Astrocyte of the spinal cord (primary cell): ENCODE measurements at regions not wholly inside any gene's neighbourhood (a gene's known extent, or its start where the extent isn't known, plus 50 kb on each side); places are given as distances from the start of the nearest gene placed in this dataset.

Experiments used
- DNase-seq: peaks from one replicate; pipeline ENCODE4 v3.0.0; 2011; ENCODE audit warnings: low read depth, low spot score
- H3K4me3 ChIP-seq: 2 replicates; pipeline ENCODE4 v1.5.1; 2011; ENCODE audit warnings: low read depth, mild to moderate bottlenecking, low read length, moderate library complexity
- in situ Hi-C: cut with HindIII; loops from 2 replicates; pipeline ENCODE4 v1.10.0; 2017; ENCODE audit warnings: low sequenced_read_pairs
- TF ChIP-seq, protein P1 (sequence below): IDR thresholded peaks from 2 replicates; pipeline ENCODE4 v1.5.1; 2012; ENCODE audit warnings: low read depth, mild to moderate bottlenecking, low read length, inconsistent platforms

DNA sequence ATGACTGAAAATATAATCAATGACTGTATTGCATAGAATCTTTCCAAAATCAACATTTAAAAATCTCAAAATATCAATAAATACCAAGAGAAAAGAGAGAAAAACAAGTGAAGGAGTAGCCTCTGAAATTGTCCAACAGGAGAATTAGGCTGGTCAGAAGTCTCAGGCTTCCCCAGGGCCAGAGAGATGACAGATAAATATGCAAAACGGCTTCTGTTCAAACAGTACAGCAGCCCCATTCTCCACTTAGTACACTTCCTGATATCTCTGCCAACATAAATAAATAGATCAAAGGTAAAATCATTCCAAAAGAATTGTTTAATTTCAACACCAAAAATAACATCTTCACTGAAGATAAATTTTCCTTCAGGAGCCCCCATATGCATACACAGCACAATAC lies 204.7 kb upstream of the GABRA2 start:
- no peak overlapping the region for H3K4me3 ChIP-seq
- in situ Hi-C loops = no loop called here
- TF ChIP-seq, protein P1, sequence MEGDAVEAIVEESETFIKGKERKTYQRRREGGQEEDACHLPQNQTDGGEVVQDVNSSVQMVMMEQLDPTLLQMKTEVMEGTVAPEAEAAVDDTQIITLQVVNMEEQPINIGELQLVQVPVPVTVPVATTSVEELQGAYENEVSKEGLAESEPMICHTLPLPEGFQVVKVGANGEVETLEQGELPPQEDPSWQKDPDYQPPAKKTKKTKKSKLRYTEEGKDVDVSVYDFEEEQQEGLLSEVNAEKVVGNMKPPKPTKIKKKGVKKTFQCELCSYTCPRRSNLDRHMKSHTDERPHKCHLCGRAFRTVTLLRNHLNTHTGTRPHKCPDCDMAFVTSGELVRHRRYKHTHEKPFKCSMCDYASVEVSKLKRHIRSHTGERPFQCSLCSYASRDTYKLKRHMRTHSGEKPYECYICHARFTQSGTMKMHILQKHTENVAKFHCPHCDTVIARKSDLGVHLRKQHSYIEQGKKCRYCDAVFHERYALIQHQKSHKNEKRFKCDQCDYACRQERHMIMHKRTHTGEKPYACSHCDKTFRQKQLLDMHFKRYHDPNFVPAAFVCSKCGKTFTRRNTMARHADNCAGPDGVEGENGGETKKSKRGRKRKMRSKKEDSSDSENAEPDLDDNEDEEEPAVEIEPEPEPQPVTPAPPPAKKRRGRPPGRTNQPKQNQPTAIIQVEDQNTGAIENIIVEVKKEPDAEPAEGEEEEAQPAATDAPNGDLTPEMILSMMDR = no peak
- no peak for DNase-seq

DNA sequence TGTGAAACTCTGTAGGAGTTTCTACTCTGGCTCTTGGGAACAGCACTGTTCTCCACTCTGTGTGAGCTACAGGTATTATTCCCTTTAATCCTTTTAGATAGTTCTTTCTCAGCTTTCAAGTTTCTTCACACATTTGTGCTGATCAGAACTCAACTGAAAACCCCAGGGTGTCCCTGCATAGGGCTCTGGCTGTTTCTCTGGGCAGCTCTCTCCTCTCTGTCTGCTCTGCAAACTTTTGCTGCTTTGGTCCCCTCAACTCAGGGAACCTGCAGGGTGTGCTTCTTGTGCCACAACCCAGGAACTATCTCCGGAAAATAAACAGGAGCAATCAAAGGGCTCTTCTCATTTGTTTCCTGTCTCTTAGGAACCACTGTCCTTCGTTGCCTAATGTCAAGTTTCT lies 196.6 kb upstream of the GABRA2 start:
- DNase-seq = no peak
- in situ Hi-C loops = no loop called here
- no peak overlapping the region for H3K4me3 ChIP-seq
- TF ChIP-seq, protein P1 = no peak

DNA sequence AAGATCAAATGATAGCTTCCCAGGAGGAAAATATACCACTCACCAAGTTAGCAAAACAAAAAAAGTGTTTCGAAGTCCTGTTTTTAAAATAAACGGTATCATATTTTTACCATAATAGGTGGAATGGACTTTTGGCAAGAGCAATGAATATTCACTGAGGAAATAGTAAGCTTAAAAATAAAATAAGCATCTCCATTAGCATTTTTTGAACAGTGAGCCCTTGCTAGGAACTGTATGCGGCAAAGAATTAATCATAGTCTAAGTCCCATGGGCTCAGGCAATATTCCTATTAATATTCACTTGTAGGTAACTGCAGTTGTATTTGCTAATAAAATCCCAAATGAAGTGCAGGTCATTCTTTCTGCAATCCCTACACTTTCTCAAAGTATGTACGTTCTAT lies 191.7 kb upstream of the GABRA2 start:
- in situ Hi-C loops = no loop called here
- no peak for DNase-seq
- TF ChIP-seq, protein P1 = no peak
- no peak overlapping the region for H3K4me3 ChIP-seq

DNA sequence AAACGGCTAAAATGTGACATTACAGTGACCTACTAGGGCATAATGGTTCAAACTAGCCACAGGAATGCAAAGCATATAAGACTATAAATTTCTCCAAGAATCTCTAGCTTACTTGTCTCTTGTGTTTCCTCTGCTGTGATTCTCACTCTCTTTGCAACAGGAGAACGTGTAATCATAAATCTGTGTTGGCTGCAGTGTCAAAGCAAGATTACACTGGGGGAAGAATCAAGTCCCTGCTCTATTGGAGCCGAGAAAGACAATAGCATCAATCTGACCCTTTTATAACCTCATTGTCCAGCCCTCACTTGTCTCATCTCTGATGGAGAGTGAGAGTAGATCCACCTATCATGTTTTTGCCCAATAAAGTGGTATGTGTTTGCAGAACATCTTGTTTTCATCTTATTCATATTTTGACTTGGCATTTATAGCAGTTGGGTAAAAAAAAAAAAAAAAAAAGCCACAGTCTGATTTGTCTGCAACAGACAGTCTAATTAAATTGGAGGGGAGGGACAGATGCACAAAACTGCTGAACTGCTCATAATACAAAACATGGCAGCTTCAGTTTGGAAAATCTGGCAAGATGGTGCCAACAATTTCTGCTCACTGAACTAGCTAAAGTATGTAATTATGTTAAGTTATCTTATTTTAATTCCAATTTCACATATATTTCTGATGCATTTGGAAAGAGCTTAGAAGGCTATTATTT lies 165.0 kb upstream of the GABRA2 start:
- no peak for DNase-seq
- TF ChIP-seq, protein P1 = no peak
- in situ Hi-C loops = no loop called here
- H3K4me3 ChIP-seq = no peak overlapping the region

DNA sequence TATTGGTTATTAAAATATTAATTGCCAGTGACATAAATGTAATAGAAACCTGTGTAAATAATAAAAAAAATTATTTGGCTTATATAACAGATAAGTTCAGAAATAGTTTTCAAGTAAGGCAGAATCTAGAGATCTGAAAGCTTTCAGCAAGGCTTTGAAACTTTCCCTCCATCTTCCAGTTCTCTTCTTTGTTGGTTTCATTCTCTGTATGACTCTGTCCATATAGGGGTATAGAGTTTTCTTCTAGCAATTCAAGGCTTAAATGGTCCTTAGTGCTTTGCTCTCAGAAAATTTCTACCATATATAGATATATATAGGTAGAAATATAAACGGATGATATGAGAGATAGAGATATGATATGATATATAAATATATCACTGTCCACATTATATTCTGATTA lies 160.5 kb upstream of the GABRA2 start:
- in situ Hi-C loops = no loop called here
- H3K4me3 ChIP-seq = no peak overlapping the region
- TF ChIP-seq, protein P1 = no peak
- DNase-seq = no peak

DNA sequence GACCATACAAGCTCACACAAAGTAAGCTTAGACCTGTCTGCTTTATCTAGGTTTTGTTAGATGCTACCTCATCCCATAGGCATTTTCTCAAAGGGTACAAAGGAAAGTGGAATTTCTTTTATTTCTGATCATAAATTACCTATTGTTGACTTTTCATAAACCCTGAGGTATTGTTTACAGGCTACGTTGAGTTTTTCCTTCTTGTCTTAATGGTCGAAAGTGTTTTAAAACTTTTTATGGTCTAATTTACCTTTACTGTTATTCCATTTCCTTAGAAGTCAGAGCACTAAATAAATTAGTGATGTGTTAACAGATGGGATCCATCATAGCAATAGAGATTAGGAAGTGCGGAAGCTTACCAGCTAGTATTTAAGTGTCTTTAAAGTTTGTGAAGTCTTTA lies 159.2 kb upstream of the GABRA2 start:
- DNase-seq = no peak
- in situ Hi-C loops = no loop called here
- TF ChIP-seq, protein P1 = no peak

More for the DNA sequence above, 159.2 kb upstream of the GABRA2 start:
- H3K4me3 ChIP-seq = no peak overlapping the region
